SK-N-SH treated with all-trans-retinoic acid at 6 μM for 48 hours (cell line): ENCODE measurements at regions not wholly inside any gene's neighbourhood (a gene's known extent, or its start where the extent isn't known, plus 50 kb on each side); places are given as distances from the start of the nearest gene placed in this dataset.
"Not testable (repeated sequence)": the region's sequence is repeated elsewhere in the genome, so short reads cannot be mapped to it uniquely, and the experiment has no call there.

ENCODE experiments used
- ATAC-seq: fragments of 200-7000 bp; cut with Tn5 transposase; 3 replicates; pipeline ENCODE4 v1.9.1; 2020; ENCODE audit warnings: mild to moderate bottlenecking, moderate library complexity
- ARNTL ChIP-seq: fragments of 450-650 bp; formaldehyde crosslinking; IDR thresholded peaks from 2 replicates; pipeline ENCODE4 v1.5.0; 2020; ENCODE audit warnings: low read depth, mild to moderate bottlenecking, moderate library complexity, borderline replicate concordance
- BACH2 ChIP-seq: fragments of 250-450 bp; sonication (Bioruptor Pico); IDR thresholded peaks from 2 replicates; pipeline ENCODE4 v1.9.0; 2021; ENCODE audit warnings: mild to moderate bottlenecking, borderline replicate concordance
- CREB5 ChIP-seq: fragments of 250-450 bp; sonication (Bioruptor Pico); IDR thresholded peaks from 2 replicates; pipeline ENCODE4 v1.5.1; 2020; ENCODE audit warnings: low read depth, mild to moderate bottlenecking, moderate library complexity
- CSDC2 ChIP-seq: fragments of 250-450 bp; sonication (Bioruptor Pico); IDR thresholded peaks from 2 replicates; pipeline ENCODE4 v1.5.0; 2020; ENCODE audit warnings: mild to moderate bottlenecking, moderate library complexity
- CSRNP3 ChIP-seq: fragments of 250-450 bp; sonication (Bioruptor Pico); IDR thresholded peaks from 2 replicates; pipeline ENCODE4 v1.5.1; 2021; ENCODE audit warnings: mild to moderate bottlenecking, moderate library complexity
- ESRRG ChIP-seq: fragments of 250-450 bp; sonication (Bioruptor Pico); IDR thresholded peaks from 2 replicates; pipeline ENCODE4 v1.6.1; 2021; ENCODE audit warnings: mild to moderate bottlenecking
- GLIS3 ChIP-seq: fragments of 250-450 bp; sonication (Bioruptor Pico); IDR thresholded peaks from 2 replicates; pipeline ENCODE4 v1.5.0; 2020; ENCODE audit warnings: mild to moderate bottlenecking, moderate library complexity
- ISL1 ChIP-seq: fragments of 250-450 bp; sonication (Bioruptor Pico); IDR thresholded peaks from 2 replicates; pipeline ENCODE4 v2.1.2; 2022; ENCODE audit warnings: mild to moderate bottlenecking, moderate library complexity
- OSR1 ChIP-seq: fragments of 250-450 bp; sonication (Bioruptor Pico); IDR thresholded peaks from 2 replicates; pipeline ENCODE4 v1.8.0; 2022; ENCODE audit warnings: moderate library complexity, mild to moderate bottlenecking, inconsistent platforms
- PATZ1 ChIP-seq: fragments of 250-450 bp; sonication (Bioruptor Pico); IDR thresholded peaks from 2 replicates; pipeline ENCODE4 v1.8.0; 2020; ENCODE audit warnings: mild to moderate bottlenecking, moderate library complexity, borderline replicate concordance
- POU6F1 ChIP-seq: fragments of 250-450 bp; sonication (Bioruptor Pico); IDR thresholded peaks from 2 replicates; pipeline ENCODE4 v1.8.0; 2021; ENCODE audit warnings: low read depth, mild to moderate bottlenecking, moderate library complexity, borderline replicate concordance
- PPARA ChIP-seq: fragments of 250-450 bp; sonication (Bioruptor Pico); IDR thresholded peaks from 2 replicates; pipeline ENCODE4 v1.5.0; 2020; ENCODE audit warnings: mild to moderate bottlenecking, borderline replicate concordance
- RARB ChIP-seq: fragments of 250-450 bp; sonication (Bioruptor Pico); IDR thresholded peaks from 2 replicates; pipeline ENCODE4 v1.8.0; 2021; ENCODE audit warnings: mild to moderate bottlenecking, moderate library complexity
- SNAI2 ChIP-seq: fragments of 250-450 bp; sonication (Bioruptor Pico); IDR thresholded peaks from 2 replicates; pipeline ENCODE4 v1.5.0; 2020; ENCODE audit warnings: mild to moderate bottlenecking, moderate library complexity
- TCF4 ChIP-seq: fragments of 250-450 bp; sonication (Bioruptor Pico); IDR thresholded peaks from 2 replicates; pipeline ENCODE4 v1.8.0; 2021; ENCODE audit warnings: mild to moderate bottlenecking, moderate library complexity, borderline replicate concordance
- TOX ChIP-seq: fragments of 250-450 bp; sonication (Bioruptor Pico); IDR thresholded peaks from 2 replicates; pipeline ENCODE4 v1.8.0; 2021; ENCODE audit warnings: mild to moderate bottlenecking, moderate library complexity, borderline replicate concordance
- TSHZ2 ChIP-seq: fragments of 250-450 bp; sonication (Bioruptor Pico); IDR thresholded peaks from 2 replicates; pipeline ENCODE4 v1.5.0; 2020; ENCODE audit warnings: mild to moderate bottlenecking, moderate library complexity
- ZFP3 ChIP-seq: fragments of 250-450 bp; sonication (Bioruptor Pico); IDR thresholded peaks from 2 replicates; pipeline ENCODE4 v1.5.0; 2020; ENCODE audit warnings: mild to moderate bottlenecking, moderate library complexity
- ZFP30 ChIP-seq: fragments of 450-650 bp; formaldehyde crosslinking; IDR thresholded peaks from 2 replicates; pipeline ENCODE4 v1.5.0; 2022; ENCODE audit warnings: mild to moderate bottlenecking, moderate library complexity
- ZNF565 ChIP-seq: fragments of 450-650 bp; formaldehyde crosslinking; conservative IDR thresholded peaks from 2 replicates; pipeline ENCODE4 v1.5.0; 2020; ENCODE audit warnings: low read depth, mild to moderate bottlenecking, moderate library complexity
- ZNF70 ChIP-seq: fragments of 450-650 bp; formaldehyde crosslinking; IDR thresholded peaks from 2 replicates; pipeline ENCODE4 v1.5.0; 2020; ENCODE audit warnings: mild to moderate bottlenecking, moderate library complexity
- ZNF8 ChIP-seq: fragments of 450-650 bp; formaldehyde crosslinking; IDR thresholded peaks from 2 replicates; pipeline ENCODE4 v1.5.0; 2020; ENCODE audit warnings: mild to moderate bottlenecking, moderate library complexity

- not testable (repeated sequence) for ATAC-seq
These were observed 862.0 kb downstream of the GRID1 start for GRCh38 chr10:85504641-85505040.

GRCh38 chr10:85508159-85508558 is 858.4 kb downstream of the GRID1 start:
- ATAC-seq, result no peak
- TF ChIP-seq CSDC2 (CRISPR knock-in tag), result no peak
- TF ChIP-seq PPARA, result no peak
- no peak for TF ChIP-seq ARNTL
- no peak for TF ChIP-seq ZNF8
- no peak for TF ChIP-seq ZFP30
- TF ChIP-seq GLIS3 (CRISPR knock-in tag), result no peak
- TF ChIP-seq ZNF565 (CRISPR knock-in tag), result no peak
- TF ChIP-seq ZNF70, result no peak
- no peak for TF ChIP-seq CSRNP3 (CRISPR knock-in tag)
- TF ChIP-seq TOX (CRISPR knock-in tag), result no peak
- TF ChIP-seq OSR1 (CRISPR knock-in tag), result no peak
- TF ChIP-seq TCF4, result no peak
- TF ChIP-seq POU6F1 (CRISPR knock-in tag), result no peak
- TF ChIP-seq PATZ1 (CRISPR knock-in tag), result no peak

GRCh38 chr10:85510682-85511081 is 855.9 kb downstream of the GRID1 start:
- TF ChIP-seq SNAI2 (CRISPR knock-in tag) (no peak), RARB (no peak), ZFP30 (no peak), OSR1 (CRISPR knock-in tag) (no peak), TCF4 (no peak), TSHZ2 (CRISPR knock-in tag) (no peak), BACH2 (CRISPR knock-in tag) (no peak), PATZ1 (CRISPR knock-in tag) (no peak), ZNF8 (no peak), ZNF70 (no peak), ZFP3 (CRISPR knock-in tag) (no peak), ISL1 (CRISPR knock-in tag) (no peak), POU6F1 (CRISPR knock-in tag) (no peak), CREB5 (CRISPR knock-in tag) (no peak), ESRRG (no peak), ARNTL (no peak), ZNF565 (CRISPR knock-in tag) (no peak), GLIS3 (CRISPR knock-in tag) (no peak)
- no peak for ATAC-seq
